Fibroblast of lung (primary cell): ENCODE measurements at regions not wholly inside any gene's neighbourhood (a gene's known extent, or its start where the extent isn't known, plus 50 kb on each side); places are given as distances from the start of the nearest gene placed in this dataset.
"Not testable (repeated sequence)": the region's sequence is repeated elsewhere in the genome, so short reads cannot be mapped to it uniquely, and the experiment has no call there.

ENCODE experiments used
- CTCF ChIP-seq, 2 donors: IDR thresholded peaks in 1 of 2; conservative IDR thresholded peaks in 1 of 2; 1 replicate in 1 of 2; 2 replicates in 1 of 2; pipeline ENCODE4 v1.5.1; 2011 to 2012; ENCODE audit warnings: low read length in 2 of 2, control low read depth in 1 of 2, inconsistent platforms in 1 of 2, low read depth in 1 of 2, mild to moderate bottlenecking in 1 of 2
- EZH2 ChIP-seq: IDR thresholded peaks from 2 replicates; pipeline ENCODE4 v1.5.1; 2012; ENCODE audit warnings: low read length, control low read depth, mild to moderate bottlenecking; ENCODE audit errors: missing control alignments

DNA sequence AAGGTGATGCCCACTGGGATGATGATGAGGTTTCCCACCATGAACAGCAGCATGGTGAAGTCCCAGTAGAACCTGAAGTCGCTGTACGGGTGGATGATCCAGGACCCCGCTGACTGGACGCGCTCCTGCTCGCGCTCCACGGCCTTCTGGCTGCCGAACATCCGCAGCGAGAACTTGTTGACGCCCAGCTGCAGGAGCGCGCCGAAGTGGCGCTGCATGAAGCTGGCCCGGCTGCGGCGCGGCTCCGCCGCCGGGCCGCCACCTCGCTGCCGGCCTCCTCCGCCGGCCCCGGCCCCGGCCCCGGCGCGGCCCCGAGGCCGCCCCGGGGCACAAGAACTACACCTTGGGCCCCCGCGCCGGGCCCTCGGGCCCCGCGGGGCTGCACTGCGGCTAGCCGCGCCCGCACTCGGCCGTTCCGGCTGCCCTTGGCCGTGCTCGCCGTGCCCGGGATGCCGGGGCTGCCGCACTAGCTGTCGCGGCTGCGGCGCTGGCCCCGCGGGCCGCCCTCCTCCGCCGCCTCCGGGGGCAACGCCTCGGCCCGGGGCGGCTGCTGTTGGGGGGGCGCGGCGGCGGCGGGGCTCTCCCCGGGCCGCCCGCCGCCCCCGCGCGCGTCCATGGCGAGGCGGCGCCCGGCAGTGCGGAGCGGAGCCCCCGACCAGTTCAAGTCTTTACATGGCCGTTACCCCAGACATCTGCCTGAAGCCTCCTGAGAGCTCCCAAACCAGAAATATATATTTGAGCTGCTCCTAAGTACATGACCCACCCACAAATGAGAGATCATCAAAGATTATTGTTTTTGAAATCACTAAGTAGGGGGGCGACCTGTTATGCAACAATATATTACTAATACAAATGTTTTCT is 87.8 kb downstream of the GOLGA8K start:
- not testable (repeated sequence) for TF ChIP-seq CTCF (conservative IDR thresholded peaks at IDR 0.05 in 1 of 2, IDR thresholded peaks at IDR 0.05 in 1 of 2; ENCODE audit: low read depth in 1 of 2, low read length in 2 of 2); EZH2
